ENCODE measurements at regions not wholly inside any gene's neighbourhood (a gene's known extent, or its start where the extent isn't known, plus 50 kb on each side); places are given as distances from the start of the nearest gene placed in this dataset.

- TF ChIP-seq CTCF (IDR thresholded peaks at IDR 0.05; ENCODE audit: low read depth, low read length): no peak
- TF ChIP-seq EZH2phosphoT487 (IDR thresholded peaks at IDR 0.05; ENCODE audit: low read depth): no peak
Measured at GRCh38 chr2:150191349-150191748, 296.1 kb downstream of the RND3 start.
